B cell (primary cell): ENCODE measurements at regions not wholly inside any gene's neighbourhood (a gene's known extent, or its start where the extent isn't known, plus 50 kb on each side); places are given as distances from the start of the nearest gene placed in this dataset.
"Not testable (repeated sequence)": the region's sequence is repeated elsewhere in the genome, so short reads cannot be mapped to it uniquely, and the experiment has no call there.

Experiments used
- ATAC-seq: fragments of 200-7000 bp; cut with Tn5 transposase; one replicate; pipeline ENCODE4 v1.10.0; 2021; ENCODE audit warnings: low read depth, mild to moderate bottlenecking, moderate number of reproducible peaks, moderate library complexity
- CTCF ChIA-PET: fragments of 350-600 bp; sonication (Branson Sonifier 250); formaldehyde crosslinking; loops from one replicate; lab custom pipeline; 2021; ENCODE audit warnings: antibody characterized with exemption, inconsistent platforms; lab: Charles Lee
- POLR2A ChIA-PET: fragments of 350-600 bp; sonication (Branson Sonifier 250); formaldehyde crosslinking; loops from one replicate; lab custom pipeline; 2021; ENCODE audit warnings: antibody characterized with exemption; lab: Charles Lee
- DNase-seq: peaks from one replicate; pipeline ENCODE4 v3.0.0; 2013
- H2AFZ ChIP-seq: 2 replicates; pipeline ENCODE4 v1.6.1; 2012; ENCODE audit warnings: mild to moderate bottlenecking, low read depth, low read length; ENCODE audit not compliant: insufficient read depth, poor library complexity, severe bottlenecking
- H3K27ac ChIP-seq, 2 donors: 1 replicate in 1 of 2; 2 replicates in 1 of 2; pipeline ENCODE4 v1.5.1; 2012 to 2013; ENCODE audit warnings: low read length in 2 of 2, mild to moderate bottlenecking in 2 of 2, moderate library complexity in 1 of 2
- H3K27me3 ChIP-seq, 4 experiments: fragments of 200-600 bp in 1 of 4; sonication (generic) in 1 of 4; replicated peaks in 1 of 4; 1 replicate in 2 of 4; 2 replicates in 2 of 4; pipeline versions ENCODE4 v1.6.1 to v1.7.0; 2013 to 2016; ENCODE audit warnings: low read length in 3 of 4, mild to moderate bottlenecking in 2 of 4, mixed read lengths in 1 of 4, moderate library complexity in 1 of 4; ENCODE audit not compliant: insufficient read depth in 4 of 4, control insufficient read depth in 3 of 4; ENCODE audit errors: control extremely low read depth in 1 of 4
- H3K36me3 ChIP-seq, 2 experiments: replicated peaks in 1 of 2; 1 replicate in 1 of 2; 2 replicates in 1 of 2; pipeline versions ENCODE4 v1.6.1 to v1.7.1; 2013; ENCODE audit warnings: low read length in 1 of 2; ENCODE audit not compliant: insufficient read depth in 2 of 2, control insufficient read depth in 1 of 2; ENCODE audit errors: control extremely low read depth in 1 of 2, extremely low read depth in 1 of 2
- H3K4me1 ChIP-seq, 2 donors: fragments of 200-600 bp in 1 of 2; sonication (generic) in 1 of 2; 1 replicate in 1 of 2; 2 replicates in 1 of 2; pipeline versions ENCODE4 v1.5.1 to v1.6.1; 2013 to 2017; ENCODE audit warnings: low read length in 2 of 2; ENCODE audit not compliant: control insufficient read depth in 2 of 2, insufficient read depth in 2 of 2
- H3K4me2 ChIP-seq: replicated peaks from 2 replicates; pipeline ENCODE3; 2012; ENCODE audit warnings: mild to moderate bottlenecking, low read depth, low read length; ENCODE audit not compliant: poor library complexity, severe bottlenecking
- H3K4me3 ChIP-seq, 5 experiments: fragments of 200-600 bp in 1 of 5; sonication (generic) in 1 of 5; 1 replicate in 3 of 5; 2 replicates in 2 of 5; pipeline versions ENCODE4 v1.5.1 to v1.7.0; 2011 to 2016; ENCODE audit warnings: low read length in 4 of 5, mild to moderate bottlenecking in 4 of 5, low read depth in 2 of 5, control low read depth in 1 of 5, moderate library complexity in 1 of 5; ENCODE audit not compliant: insufficient read depth in 1 of 5; ENCODE audit errors: control extremely low read depth in 1 of 5, extremely low read depth in 1 of 5
- H3K79me2 ChIP-seq: fragments of 200-600 bp; sonication (generic); one replicate; pipeline ENCODE4 v1.6.0; 2016; ENCODE audit warnings: low read length; ENCODE audit not compliant: control insufficient read depth, insufficient read depth
- H3K9ac ChIP-seq: fragments of 200-600 bp; sonication (generic); 2 replicates; pipeline ENCODE4 v1.6.1; 2017; ENCODE audit warnings: mild to moderate bottlenecking, low read length, moderate library complexity
- H3K9me3 ChIP-seq, 3 donors: one replicate each; pipeline versions ENCODE4 v1.6.1 to v1.7.1; 2013; ENCODE audit warnings: low read length in 2 of 3; ENCODE audit not compliant: control insufficient read depth in 2 of 3, insufficient read depth in 1 of 3; ENCODE audit errors: control extremely low read depth in 1 of 3
- H4K20me1 ChIP-seq: 2 replicates; pipeline ENCODE4 v1.6.0; 2012; ENCODE audit warnings: mild to moderate bottlenecking, low read length; ENCODE audit not compliant: insufficient read depth, control insufficient read depth, poor library complexity, severe bottlenecking
- H3K27ac Mint-ChIP-seq: one replicate; pipeline ENCODE4 v1.8.0; 2021; ENCODE audit warnings: mixed read lengths
- H3K27me3 Mint-ChIP-seq: one replicate; pipeline ENCODE4 v1.8.0; 2021; ENCODE audit warnings: mixed read lengths
- H3K4me1 Mint-ChIP-seq: one replicate; pipeline ENCODE4 v1.8.0; 2021; ENCODE audit warnings: mixed read lengths
- H3K4me3 Mint-ChIP-seq: one replicate; pipeline ENCODE4 v1.8.0; 2021; ENCODE audit warnings: mixed read lengths
- H3K9me3 Mint-ChIP-seq: one replicate; pipeline ENCODE4 v1.8.0; 2022; ENCODE audit warnings: mixed read lengths; ENCODE audit not compliant: insufficient read depth
- EZH2 ChIP-seq: IDR thresholded peaks from 2 replicates; pipeline ENCODE4 v1.6.1; 2012; ENCODE audit warnings: borderline replicate concordance, low read depth, mild to moderate bottlenecking, moderate library complexity, low read length; ENCODE audit not compliant: insufficient read depth, poor library complexity, severe bottlenecking
- WGBS: methylation state at CpG from one replicate; pipeline ENCODE4 v1.1.5; 2013; ENCODE audit warnings: missing lambda C conversion rate; ENCODE audit not compliant: insufficient coverage; 5-methylcytosine and 5-hydroxymethylcytosine counted together
- intact Hi-C: fragments of 100-400 bp; cut with micrococcal nuclease; formaldehyde crosslinking; loops from one replicate; pipeline ENCODE4 v1.10.0; 2022
- TF ChIP-seq, protein P1 (sequence below): fragments of 200-600 bp; IDR thresholded peaks from one replicate; pipeline ENCODE4 v1.8.0; 2022; ENCODE audit warnings: antibody characterized with exemption, mild to moderate bottlenecking

DNA sequence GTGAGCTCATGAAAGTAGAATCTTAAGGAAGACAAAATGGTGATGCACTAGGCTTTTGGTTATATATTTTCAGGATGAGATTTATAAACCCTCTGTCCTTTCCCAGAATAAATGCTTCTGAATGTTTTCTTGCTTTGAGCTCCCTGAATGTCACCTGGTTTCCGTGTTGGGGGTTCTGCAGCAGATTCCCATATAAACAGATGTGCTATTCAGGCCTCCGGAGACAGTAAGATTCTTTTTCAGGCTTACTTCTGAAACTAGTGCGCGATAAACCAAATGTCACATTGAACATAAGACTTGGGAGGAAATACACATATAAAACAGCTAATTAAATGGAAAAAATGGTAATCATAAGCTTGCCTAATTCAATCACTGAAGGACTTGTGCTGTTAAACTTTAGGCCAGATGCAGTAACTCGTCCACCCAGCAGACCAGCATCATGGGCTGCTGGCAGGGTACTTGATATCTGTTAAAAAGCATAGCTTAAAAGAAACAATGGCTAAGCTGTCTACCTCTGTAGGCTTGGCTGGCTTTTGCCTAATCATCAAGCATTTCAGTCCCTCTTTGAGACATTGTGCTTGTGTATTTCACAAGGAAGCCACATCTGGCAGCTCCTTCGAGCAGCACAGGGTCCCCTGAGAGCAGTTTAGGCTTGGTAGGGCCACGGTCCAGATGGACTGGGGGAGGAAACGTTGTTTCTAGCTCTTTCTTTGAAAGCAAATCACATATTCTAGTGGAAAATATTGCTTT, 281.2 kb upstream of the KIAA1217 start:
- ATAC-seq (no peak), DNase-seq (no peak)
- H3K9me3 ChIP-seq: no peaks in the 10 kb centered on the region
- intact Hi-C loops: no loop called here
- H3K4me3 ChIP-seq: no peak overlapping the region
- WGBS: 14% methylated on average over 5 of the region's 8 CpGs
- H3K27me3 ChIP-seq: no peaks in the 10 kb centered on the region
- ChIA-PET POLR2A (no interaction called here), CTCF (no interaction called here)
- H2AFZ ChIP-seq: no peak overlapping the region
- Mint-ChIP-seq H3K4me3 (no peak overlapping the region), H3K27me3 (no peaks in the 10 kb centered on the region), H3K27ac (no peak overlapping the region), H3K9me3 (no peaks in the 10 kb centered on the region), H3K4me1 (no peaks in the 10 kb centered on the region)
- H4K20me1 ChIP-seq: no peaks in the 10 kb centered on the region
- no peaks in the 10 kb centered on the region for H3K4me1 ChIP-seq
- H3K9ac ChIP-seq: no peak overlapping the region
- H3K27ac ChIP-seq: no peak overlapping the region
- no peaks in the 10 kb centered on the region for H3K79me2 ChIP-seq
- H3K4me2 ChIP-seq: no peak overlapping the region
- TF ChIP-seq EZH2: no peak
- TF ChIP-seq, protein P1, sequence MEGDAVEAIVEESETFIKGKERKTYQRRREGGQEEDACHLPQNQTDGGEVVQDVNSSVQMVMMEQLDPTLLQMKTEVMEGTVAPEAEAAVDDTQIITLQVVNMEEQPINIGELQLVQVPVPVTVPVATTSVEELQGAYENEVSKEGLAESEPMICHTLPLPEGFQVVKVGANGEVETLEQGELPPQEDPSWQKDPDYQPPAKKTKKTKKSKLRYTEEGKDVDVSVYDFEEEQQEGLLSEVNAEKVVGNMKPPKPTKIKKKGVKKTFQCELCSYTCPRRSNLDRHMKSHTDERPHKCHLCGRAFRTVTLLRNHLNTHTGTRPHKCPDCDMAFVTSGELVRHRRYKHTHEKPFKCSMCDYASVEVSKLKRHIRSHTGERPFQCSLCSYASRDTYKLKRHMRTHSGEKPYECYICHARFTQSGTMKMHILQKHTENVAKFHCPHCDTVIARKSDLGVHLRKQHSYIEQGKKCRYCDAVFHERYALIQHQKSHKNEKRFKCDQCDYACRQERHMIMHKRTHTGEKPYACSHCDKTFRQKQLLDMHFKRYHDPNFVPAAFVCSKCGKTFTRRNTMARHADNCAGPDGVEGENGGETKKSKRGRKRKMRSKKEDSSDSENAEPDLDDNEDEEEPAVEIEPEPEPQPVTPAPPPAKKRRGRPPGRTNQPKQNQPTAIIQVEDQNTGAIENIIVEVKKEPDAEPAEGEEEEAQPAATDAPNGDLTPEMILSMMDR: no peak
- H3K36me3 ChIP-seq: no peaks in the 10 kb centered on the region

DNA sequence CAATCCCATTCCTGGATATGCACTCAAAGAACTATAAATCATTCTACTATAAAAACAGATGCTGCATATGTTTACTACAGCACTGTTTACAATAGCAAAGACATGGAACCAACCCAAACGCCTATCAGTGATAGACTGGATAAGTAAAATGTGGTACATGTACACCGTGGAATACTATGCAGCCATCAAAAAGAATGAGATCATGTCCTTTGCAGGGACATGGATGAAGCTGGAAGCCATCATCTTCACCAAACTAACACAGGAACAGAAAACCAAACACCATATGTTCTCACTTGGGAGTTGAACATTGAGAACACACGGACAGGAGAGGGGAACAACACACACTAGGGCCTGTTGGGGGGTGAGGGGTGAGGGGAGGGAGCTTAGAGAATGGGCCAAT, 274.9 kb upstream of the KIAA1217 start:
- intact Hi-C loops, H3K36me3 ChIP-seq, H4K20me1 ChIP-seq, H3K4me2 ChIP-seq, POLR2A ChIA-PET, H3K4me3 Mint-ChIP-seq, H3K27ac ChIP-seq, H3K27me3 ChIP-seq, H3K4me1 ChIP-seq, ATAC-seq, H3K9me3 ChIP-seq, H3K4me3 ChIP-seq, H3K27me3 Mint-ChIP-seq, H3K9ac ChIP-seq, H3K9me3 Mint-ChIP-seq, H2AFZ ChIP-seq, DNase-seq, CTCF ChIA-PET, H3K79me2 ChIP-seq, H3K4me1 Mint-ChIP-seq, H3K27ac Mint-ChIP-seq: not testable (repeated sequence)
- no CpG with 5 or more reads among the region's 3 CpGs for WGBS
